GM10266 (cell line): ENCODE measurements at regions not wholly inside any gene's neighbourhood (a gene's known extent, or its start where the extent isn't known, plus 50 kb on each side); places are given as distances from the start of the nearest gene placed in this dataset.
"Not testable (repeated sequence)": the region's sequence is repeated elsewhere in the genome, so short reads cannot be mapped to it uniquely, and the experiment has no call there.

Source experiments
- DNase-seq: peaks from one replicate; pipeline ENCODE4 v3.0.0; 2012; ENCODE audit errors: extremely low spot score
- TF ChIP-seq, protein P1 (sequence below): IDR thresholded peaks from 2 replicates; pipeline ENCODE4 v1.5.1; 2012; ENCODE audit warnings: mild to moderate bottlenecking, low read depth; ENCODE audit not compliant: control insufficient read depth, insufficient read depth; ENCODE audit errors: missing control alignments

DNA sequence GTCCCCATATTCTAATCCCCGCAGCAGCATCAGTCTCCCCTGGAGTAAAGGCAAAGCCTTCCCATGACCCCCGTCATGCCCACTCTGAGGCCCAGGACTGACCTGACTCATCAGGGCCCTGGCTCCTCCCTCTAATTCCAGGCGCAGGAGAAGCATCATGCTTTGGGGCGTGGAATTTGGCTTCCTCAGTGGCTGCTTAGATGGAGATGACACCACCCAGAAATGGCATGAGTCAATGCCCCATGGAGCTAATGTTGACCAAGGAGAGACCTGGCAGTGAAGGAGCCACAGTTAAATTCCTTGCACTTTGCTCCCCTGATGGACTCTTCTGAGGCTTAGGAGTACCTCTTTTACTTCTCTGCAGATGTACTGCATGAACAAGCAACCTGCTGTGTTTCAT lies 204.2 kb upstream of the PROK2 start:
- TF ChIP-seq, protein P1, sequence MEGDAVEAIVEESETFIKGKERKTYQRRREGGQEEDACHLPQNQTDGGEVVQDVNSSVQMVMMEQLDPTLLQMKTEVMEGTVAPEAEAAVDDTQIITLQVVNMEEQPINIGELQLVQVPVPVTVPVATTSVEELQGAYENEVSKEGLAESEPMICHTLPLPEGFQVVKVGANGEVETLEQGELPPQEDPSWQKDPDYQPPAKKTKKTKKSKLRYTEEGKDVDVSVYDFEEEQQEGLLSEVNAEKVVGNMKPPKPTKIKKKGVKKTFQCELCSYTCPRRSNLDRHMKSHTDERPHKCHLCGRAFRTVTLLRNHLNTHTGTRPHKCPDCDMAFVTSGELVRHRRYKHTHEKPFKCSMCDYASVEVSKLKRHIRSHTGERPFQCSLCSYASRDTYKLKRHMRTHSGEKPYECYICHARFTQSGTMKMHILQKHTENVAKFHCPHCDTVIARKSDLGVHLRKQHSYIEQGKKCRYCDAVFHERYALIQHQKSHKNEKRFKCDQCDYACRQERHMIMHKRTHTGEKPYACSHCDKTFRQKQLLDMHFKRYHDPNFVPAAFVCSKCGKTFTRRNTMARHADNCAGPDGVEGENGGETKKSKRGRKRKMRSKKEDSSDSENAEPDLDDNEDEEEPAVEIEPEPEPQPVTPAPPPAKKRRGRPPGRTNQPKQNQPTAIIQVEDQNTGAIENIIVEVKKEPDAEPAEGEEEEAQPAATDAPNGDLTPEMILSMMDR, result no peak
- DNase-seq, result no peak

DNA sequence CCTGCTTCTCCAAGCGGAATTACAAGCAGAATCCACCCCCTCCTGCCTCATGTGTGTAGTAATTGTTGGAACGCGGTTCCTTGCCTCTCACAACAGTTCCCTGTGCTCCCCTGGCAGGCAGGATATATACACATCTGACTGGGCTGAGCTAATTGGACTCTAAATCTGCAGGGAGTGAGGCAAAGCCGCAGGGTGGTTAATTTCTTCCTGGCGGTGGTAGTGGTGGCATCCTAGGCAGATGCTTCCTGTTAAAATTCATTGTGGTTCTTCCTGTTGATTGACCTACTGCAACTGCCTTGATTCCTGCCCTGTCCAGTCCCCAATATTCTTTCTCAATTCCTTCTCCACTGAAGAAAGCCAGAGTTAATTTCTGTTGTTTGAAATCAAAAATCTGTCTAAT lies 202.9 kb upstream of the PROK2 start:
- TF ChIP-seq, protein P1, result no peak
- no peak for DNase-seq

DNA sequence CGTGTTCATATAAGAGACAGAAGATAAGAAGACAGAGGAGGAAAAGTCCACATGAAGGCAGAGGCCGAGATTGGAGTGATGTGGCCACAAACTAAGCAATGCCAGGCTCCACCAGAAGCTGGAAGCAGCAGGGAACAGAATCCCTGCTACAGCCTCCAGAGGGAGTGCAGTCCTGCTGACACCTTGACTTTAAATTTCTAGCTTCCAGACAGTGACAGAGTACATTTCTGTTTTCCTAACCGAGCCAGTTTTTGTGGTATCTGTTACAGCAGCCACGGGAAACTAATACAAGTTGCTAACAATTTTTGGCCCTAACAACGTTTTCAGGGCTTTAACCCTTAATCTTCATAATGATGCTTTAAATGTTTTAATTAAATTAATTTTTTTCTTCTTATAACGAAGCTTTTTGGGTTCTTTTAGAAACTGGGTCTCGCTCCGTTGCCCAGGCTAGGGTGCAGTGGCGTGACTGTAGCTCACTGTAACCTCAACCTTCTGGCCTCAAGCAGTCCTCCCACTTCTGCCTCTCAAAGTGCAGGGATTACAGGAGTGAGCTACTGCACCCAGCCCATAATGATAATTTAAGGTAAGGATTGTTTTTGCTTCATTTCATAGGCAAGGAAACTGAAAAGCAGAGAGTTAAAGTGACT lies 202.3 kb upstream of the PROK2 start:
- DNase-seq, result no peak
- TF ChIP-seq, protein P1, result no peak

DNA sequence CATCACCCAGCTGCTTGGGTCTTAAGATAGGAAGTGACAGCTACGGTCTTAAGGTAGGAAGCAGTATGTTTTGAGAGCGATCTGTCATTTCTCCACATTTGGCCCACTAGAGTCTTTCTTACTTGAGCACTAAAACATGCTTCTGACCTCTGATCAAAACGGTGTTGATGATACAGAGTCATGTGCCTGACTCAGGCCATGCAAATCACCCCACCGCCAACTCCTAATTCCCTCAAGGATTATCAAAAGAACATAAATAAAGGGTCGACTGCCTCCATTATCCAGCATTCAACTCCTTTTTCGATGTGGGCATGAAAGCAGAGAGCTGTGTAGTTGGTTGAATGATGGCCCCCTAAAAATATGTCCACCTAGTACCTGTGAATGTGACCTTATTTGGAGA lies 201.7 kb upstream of the PROK2 start:
- TF ChIP-seq, protein P1, result no peak
- DNase-seq, result no peak

DNA sequence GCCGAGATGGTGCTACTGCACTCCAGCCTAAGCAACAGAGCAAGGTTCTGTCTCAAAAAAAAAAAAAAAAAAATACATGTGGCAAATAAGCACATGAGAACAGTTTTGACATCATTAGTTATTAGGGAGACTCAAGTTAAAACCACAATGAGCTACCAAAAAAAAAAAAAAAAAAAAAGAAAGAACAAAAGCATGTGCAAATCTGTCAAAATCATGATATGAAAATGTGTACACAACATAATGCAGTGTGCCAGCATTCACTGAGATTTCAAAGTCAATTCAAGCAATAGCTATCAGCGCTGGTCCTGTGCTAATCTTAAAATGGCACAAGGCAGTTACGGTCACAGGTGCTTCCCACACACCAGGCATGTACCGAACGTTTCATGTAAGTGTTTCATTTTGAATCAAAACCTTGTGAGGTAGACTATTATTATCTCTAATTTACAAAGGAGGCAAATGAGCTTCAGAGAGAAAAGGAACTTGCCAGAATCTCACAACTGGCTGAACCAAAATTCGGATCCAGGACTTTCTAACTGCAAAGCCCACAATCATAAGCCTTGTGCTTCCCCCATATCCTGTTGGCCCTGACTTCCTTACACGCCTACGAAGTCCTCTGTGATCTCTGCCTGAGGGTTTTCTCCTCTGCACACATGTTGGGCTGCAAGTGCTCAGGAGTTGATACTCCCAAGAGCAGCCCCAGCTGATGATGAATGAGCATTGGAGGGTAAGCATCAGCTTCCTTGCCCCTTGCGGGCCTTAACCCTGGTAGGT lies 200.1 kb upstream of the PROK2 start:
- DNase-seq, result peak; percentile 49
- TF ChIP-seq, protein P1, result no peak

DNA sequence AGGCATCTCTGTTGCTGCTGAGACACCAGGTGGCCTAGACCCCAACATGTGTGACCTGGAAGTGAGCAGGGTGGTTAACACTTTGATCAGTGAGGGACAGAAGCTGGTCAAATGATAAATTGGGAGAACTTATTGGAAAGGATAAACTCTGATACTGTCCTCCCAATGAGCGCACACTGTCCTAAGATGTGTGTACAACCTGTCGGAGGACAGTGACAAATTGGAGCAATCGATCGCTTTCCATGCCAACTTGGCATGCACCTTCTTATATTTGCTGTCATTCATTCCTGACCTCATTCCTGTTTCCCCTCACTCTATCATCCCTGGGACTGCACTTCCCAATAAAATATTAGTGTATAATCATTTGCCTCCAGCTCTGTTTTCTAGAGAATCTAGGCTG lies 198.7 kb upstream of the PROK2 start:
- TF ChIP-seq, protein P1, result no peak
- no peak for DNase-seq

DNA sequence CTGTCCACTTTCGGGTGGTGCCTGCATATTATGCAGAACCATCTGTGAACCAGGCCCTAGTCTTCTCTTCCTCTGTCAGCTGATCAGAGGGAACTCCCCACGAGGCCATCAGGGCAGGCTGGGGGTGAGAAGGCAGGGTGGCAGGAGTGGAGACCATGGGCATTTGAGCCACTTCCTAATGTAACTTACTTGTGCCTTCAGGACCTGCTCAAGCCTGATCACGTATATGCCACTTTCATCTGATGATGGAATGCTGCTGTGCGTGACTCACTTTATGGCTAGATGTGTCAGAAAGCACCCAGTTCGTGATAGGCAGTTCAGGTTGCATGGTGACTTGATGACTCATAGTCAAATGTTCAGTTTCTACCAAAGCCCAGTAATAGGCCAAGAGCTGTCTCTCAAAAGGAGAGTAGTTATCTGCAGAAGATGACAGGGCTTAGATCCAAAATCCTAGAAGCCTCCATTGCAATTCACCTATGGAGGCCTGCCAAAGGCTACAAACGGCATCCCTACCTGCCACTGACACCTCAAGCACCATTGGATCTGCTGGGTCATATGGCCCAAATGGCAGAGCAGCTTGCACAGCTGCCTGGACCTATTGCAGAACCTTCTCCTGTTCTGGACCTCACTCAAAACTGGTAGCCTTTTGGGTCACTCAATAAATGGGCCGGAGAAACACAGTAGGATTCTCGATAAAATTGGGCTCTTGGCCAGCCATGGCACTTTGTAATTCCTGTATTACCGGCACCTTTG lies 197.7 kb upstream of the PROK2 start:
- DNase-seq, result not testable (repeated sequence)
